ENCODE measurements at regions not wholly inside any gene's neighbourhood (a gene's known extent, or its start where the extent isn't known, plus 50 kb on each side); places are given as distances from the start of the nearest gene placed in this dataset.

DNA sequence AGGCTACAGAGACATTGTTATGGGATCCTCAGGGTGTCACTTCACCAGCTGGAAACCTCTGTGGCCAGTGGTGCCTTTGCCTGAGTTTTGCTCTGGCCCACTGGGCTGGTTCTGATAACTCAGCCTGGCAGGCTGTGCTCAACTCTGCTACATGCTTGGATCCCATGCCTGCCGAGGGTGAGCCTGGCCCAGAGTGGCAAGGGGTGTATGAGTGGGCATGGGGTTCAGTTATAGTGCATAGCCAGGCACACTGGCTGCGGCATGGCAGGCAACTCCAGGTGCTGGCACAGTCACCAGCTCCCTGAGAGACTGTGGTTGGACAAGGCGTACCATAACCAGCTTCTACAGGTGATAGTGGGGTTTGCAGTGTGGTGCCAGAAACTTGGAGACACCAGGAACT, 107.0 kb upstream of the PCDH15 start:
- Histone ChIP-seq H3K36me3 (ENCODE audit: control insufficient read depth, insufficient read depth, low read length) (no peaks in the 10 kb centered on the region), H3K4me3 (ENCODE audit: low read length) (no peak overlapping the region), H3K27me3 (ENCODE audit: control insufficient read depth, insufficient read depth, low read length) (no peaks in the 10 kb centered on the region), H3K4me1 (ENCODE audit: control insufficient read depth, insufficient read depth, low read length) (no peaks in the 10 kb centered on the region), H3K27ac (ENCODE audit: low read length) (no peak overlapping the region), H3K9me3 (ENCODE audit: control insufficient read depth, insufficient read depth, low read length) (no peaks in the 10 kb centered on the region; the same call in 1 of the 2 replicates)
- no peak for DNase-seq (ENCODE audit: low read depth, low spot score)
- WGBS (ENCODE audit: insufficient coverage, insufficient read length): no CpG with 5 or more reads among the region's 3 CpGs

DNA sequence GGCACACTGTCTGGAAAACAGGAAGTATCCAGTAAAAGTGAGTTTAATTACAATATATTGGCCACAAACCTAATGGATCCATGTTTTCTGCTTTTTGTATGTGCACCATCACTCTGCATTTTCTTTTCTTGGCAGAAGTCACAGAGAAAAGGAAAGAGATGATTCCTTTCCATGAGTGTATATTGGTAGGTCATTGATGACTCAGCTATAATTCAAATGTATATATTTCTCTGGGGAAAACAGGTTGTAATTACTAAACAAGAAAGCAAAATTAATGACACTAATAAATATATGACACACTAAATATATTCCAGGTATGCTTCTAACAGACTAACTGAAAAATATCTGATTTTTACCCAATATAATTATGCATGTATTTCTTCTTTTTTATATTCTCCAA, 105.9 kb upstream of the PCDH15 start:
- Histone ChIP-seq H3K27me3 (ENCODE audit: control insufficient read depth, insufficient read depth, low read length) (no peaks in the 10 kb centered on the region), H3K36me3 (ENCODE audit: control insufficient read depth, insufficient read depth, low read length) (no peaks in the 10 kb centered on the region), H3K4me3 (ENCODE audit: low read length) (no peak overlapping the region), H3K27ac (ENCODE audit: low read length) (no peak overlapping the region), H3K9me3 (ENCODE audit: control insufficient read depth, insufficient read depth, low read length) (no peaks in the 10 kb centered on the region), H3K4me1 (ENCODE audit: control insufficient read depth, insufficient read depth, low read length) (no peaks in the 10 kb centered on the region)
- no peak for DNase-seq (ENCODE audit: low read depth, low spot score)

DNA sequence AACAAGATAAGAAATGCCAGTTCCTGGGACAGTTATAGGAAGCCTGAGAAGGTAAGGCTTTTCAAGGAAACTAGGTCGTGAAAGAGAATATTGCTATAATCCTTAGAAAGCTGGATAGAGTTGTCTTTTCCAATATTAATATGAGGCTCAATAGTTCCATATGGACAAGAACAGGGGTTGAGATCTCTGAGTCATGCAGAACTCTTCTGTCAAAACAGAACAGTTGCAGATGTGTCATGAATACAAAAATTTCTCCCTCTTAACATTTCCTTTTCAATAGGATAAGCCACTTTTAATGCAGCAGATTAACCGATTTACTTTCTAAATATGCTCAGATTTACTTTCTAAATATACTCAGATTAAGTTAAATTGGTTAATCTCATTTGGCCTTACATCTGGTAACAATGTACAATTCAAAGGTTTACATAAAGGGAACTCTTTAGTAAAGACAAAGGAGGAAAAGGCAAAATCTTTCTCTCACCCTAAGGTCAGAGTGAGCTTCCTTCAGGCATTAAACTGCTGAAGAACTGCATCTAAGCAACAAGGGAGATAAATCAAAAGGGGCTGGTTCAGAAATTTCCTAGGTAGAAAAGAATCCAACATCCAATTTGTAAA, 104.7 kb upstream of the PCDH15 start:
- Histone ChIP-seq H3K9me3 (ENCODE audit: control insufficient read depth, insufficient read depth, low read length) (no peaks in the 10 kb centered on the region), H3K27ac (ENCODE audit: low read length) (no peak overlapping the region), H3K27me3 (ENCODE audit: control insufficient read depth, insufficient read depth, low read length) (no peaks in the 10 kb centered on the region), H3K4me1 (ENCODE audit: control insufficient read depth, insufficient read depth, low read length) (no peaks in the 10 kb centered on the region), H3K36me3 (ENCODE audit: control insufficient read depth, insufficient read depth, low read length) (no peaks in the 10 kb centered on the region), H3K4me3 (ENCODE audit: low read length) (no peak overlapping the region)
- no CpG with 5 or more reads among the region's 2 CpGs for WGBS (ENCODE audit: insufficient coverage, insufficient read length)
- DNase-seq (ENCODE audit: low read depth, low spot score): no peak

DNA sequence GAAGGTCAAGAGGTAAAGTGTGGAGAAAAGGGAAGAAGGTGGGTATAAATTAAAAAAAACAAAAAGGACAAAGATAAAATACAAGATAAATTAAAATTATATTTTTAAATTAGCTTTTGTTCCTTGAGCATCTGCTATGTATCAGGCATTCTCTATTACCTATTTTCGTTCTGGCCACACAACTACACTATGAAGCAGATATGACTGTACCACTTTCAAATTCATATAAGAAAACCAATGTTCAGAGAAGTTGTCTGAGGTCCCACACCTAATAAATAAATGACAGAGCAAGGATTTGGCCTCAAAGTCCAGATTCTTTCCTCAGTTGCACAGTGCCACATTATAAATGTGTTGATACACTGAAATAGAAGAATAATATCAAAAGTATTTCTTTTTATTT, 103.8 kb upstream of the PCDH15 start:
- no CpG with 5 or more reads among the region's 1 CpG for WGBS (ENCODE audit: insufficient coverage, insufficient read length)
- Histone ChIP-seq H3K36me3 (ENCODE audit: control insufficient read depth, insufficient read depth, low read length) (no peaks in the 10 kb centered on the region), H3K9me3 (ENCODE audit: control insufficient read depth, insufficient read depth, low read length) (no peaks in the 10 kb centered on the region), H3K4me1 (ENCODE audit: control insufficient read depth, insufficient read depth, low read length) (no peaks in the 10 kb centered on the region), H3K4me3 (ENCODE audit: low read length) (no peak overlapping the region), H3K27me3 (ENCODE audit: control insufficient read depth, insufficient read depth, low read length) (no peaks in the 10 kb centered on the region), H3K27ac (ENCODE audit: low read length) (no peak overlapping the region)
- DNase-seq (ENCODE audit: low read depth, low spot score): no peak

DNA sequence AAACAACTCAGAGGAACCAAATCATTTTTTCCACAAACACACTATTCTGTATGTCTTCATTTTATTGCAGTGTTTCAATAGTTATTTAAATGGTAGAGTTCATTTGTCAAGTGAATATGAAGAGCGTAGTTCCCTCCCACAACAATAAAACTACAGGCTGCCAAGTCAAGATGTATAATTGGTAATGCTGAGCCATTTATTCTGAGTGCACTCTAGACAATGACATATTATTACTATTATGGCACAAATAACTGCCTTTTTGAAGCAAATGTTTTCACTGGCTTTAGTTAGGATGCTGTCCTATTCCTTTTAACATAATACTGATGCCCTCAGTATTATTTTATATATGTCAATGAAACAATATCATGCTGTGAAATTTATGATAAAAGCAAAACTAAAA, 102.7 kb upstream of the PCDH15 start:
- Histone ChIP-seq H3K9me3 (ENCODE audit: control insufficient read depth, insufficient read depth, low read length) (no peaks in the 10 kb centered on the region), H3K36me3 (ENCODE audit: control insufficient read depth, insufficient read depth, low read length) (no peaks in the 10 kb centered on the region), H3K4me3 (ENCODE audit: low read length) (no peak overlapping the region), H3K27ac (ENCODE audit: low read length) (no peak overlapping the region), H3K27me3 (ENCODE audit: control insufficient read depth, insufficient read depth, low read length) (no peaks in the 10 kb centered on the region), H3K4me1 (ENCODE audit: control insufficient read depth, insufficient read depth, low read length) (no peaks in the 10 kb centered on the region)
- no peak for DNase-seq (ENCODE audit: low read depth, low spot score)
- no CpG with 5 or more reads among the region's 1 CpG for WGBS (ENCODE audit: insufficient coverage, insufficient read length)

DNA sequence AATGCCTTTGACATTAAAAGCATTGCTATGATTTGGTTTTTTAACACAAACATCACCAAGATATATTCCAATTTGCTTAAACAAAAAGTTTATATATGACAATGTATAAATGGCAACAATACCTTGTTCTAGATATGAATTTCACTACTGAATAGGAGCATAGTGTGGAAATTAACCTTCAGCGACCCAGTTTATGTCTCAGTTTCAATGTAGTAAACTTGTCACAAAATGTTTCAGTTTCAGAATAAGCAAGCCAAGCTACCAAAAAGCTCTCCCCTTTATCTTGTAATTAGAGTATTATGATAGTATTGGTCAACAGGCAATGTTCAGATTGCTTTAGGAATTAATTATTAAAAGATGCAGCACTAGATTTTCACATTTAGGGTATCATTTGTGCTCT, 99.6 kb upstream of the PCDH15 start:
- H3K36me3 ChIP-seq (ENCODE audit: control insufficient read depth, insufficient read depth, low read length): no peaks in the 10 kb centered on the region
- no peak overlapping the region for H3K4me3 ChIP-seq (ENCODE audit: low read length)
- no peaks in the 10 kb centered on the region for H3K27me3 ChIP-seq (ENCODE audit: control insufficient read depth, insufficient read depth, low read length)
- DNase-seq (ENCODE audit: low read depth, low spot score): no peak
- no peak overlapping the region for H3K27ac ChIP-seq (ENCODE audit: low read length)
- no CpG with 5 or more reads among the region's 1 CpG for WGBS (ENCODE audit: insufficient coverage, insufficient read length)
- no peaks in the 10 kb centered on the region for H3K4me1 ChIP-seq (ENCODE audit: control insufficient read depth, insufficient read depth, low read length)
- H3K9me3 ChIP-seq (ENCODE audit: control insufficient read depth, insufficient read depth, low read length): no peaks in the 10 kb centered on the region

DNA sequence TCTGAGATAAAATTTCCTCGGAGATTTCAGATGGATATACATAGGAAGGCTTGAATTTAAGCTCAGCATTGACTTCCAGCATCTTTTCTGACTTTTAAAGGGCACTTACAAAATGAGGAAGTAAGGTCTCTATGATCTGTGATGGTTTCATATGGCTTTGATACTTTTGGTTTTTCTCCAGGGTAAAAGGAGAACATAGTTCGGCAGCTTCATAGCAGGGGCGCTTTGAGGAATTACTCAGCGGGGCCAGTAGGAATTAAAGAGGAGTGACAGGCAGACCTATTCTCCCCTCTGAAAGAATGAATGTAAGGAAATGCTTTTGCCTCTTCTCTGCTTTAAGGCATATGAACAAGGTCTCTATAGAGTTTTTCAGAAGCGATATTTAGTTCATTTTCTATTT, 80.0 kb upstream of the PCDH15 start:
- Histone ChIP-seq H3K36me3 (ENCODE audit: control insufficient read depth, insufficient read depth, low read length) (no peaks in the 10 kb centered on the region), H3K9me3 (ENCODE audit: control insufficient read depth, insufficient read depth, low read length) (no peaks in the 10 kb centered on the region), H3K4me1 (ENCODE audit: control insufficient read depth, insufficient read depth, low read length) (no peaks in the 10 kb centered on the region), H3K4me3 (ENCODE audit: low read length) (no peak overlapping the region), H3K27me3 (ENCODE audit: control insufficient read depth, insufficient read depth, low read length) (no peaks in the 10 kb centered on the region), H3K27ac (ENCODE audit: low read length) (no peak overlapping the region)
- DNase-seq (ENCODE audit: low read depth, low spot score): no peak
- no CpG with 5 or more reads among the region's 5 CpGs for WGBS (ENCODE audit: insufficient coverage, insufficient read length)

DNA sequence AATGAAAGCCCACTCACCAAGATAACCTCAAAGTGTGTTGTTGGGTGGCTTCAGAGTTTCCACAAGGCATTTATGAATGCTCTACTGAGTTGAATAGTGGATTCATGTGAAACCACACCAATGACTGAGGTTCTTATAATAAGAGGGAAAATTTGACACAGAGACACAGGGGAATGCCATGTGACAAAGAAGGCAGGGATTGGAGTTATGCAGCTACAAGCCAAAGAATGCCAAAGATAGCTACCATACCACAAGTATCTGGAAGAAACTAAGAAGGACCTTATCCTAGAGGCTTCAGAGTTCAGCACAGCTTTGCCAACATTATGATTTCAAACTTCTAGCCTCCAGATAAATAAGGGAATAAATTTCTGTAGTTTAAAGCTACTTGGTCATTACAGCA, 68.0 kb upstream of the PCDH15 start:
- no peak for DNase-seq (ENCODE audit: low read depth, low spot score)
- Histone ChIP-seq H3K27me3 (ENCODE audit: control insufficient read depth, insufficient read depth, low read length) (no peaks in the 10 kb centered on the region), H3K9me3 (ENCODE audit: control insufficient read depth, insufficient read depth, low read length) (no peaks in the 10 kb centered on the region), H3K27ac (ENCODE audit: low read length) (no peak overlapping the region), H3K36me3 (ENCODE audit: control insufficient read depth, insufficient read depth, low read length) (no peaks in the 10 kb centered on the region), H3K4me1 (ENCODE audit: control insufficient read depth, insufficient read depth, low read length) (no peaks in the 10 kb centered on the region), H3K4me3 (ENCODE audit: low read length) (no peak overlapping the region)

DNA sequence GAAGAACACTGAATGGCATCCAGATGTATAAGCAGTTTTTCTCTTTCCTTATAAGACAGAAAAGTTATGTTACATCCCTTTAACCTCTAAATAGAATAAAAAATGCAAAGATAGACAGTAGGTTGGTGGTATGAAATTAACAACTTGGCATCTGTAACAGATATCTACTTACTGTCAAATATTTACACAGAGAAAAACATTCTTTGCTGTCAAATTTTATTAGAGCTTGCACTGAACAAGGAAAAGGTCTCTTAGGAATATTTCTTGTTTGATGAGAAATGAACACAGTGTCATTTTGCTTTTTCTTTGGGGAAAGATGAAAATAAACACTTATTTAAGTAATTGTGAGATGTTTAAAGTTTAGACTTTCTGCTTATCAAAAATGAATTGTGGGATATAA, 65.6 kb upstream of the PCDH15 start:
- Histone ChIP-seq H3K27ac (ENCODE audit: low read length) (no peak overlapping the region), H3K9me3 (ENCODE audit: control insufficient read depth, insufficient read depth, low read length) (no peaks in the 10 kb centered on the region), H3K4me1 (ENCODE audit: control insufficient read depth, insufficient read depth, low read length) (no peaks in the 10 kb centered on the region), H3K36me3 (ENCODE audit: control insufficient read depth, insufficient read depth, low read length) (no peaks in the 10 kb centered on the region), H3K4me3 (ENCODE audit: low read length) (no peak overlapping the region), H3K27me3 (ENCODE audit: control insufficient read depth, insufficient read depth, low read length) (no peaks in the 10 kb centered on the region)
- DNase-seq (ENCODE audit: low read depth, low spot score): no peak

DNA sequence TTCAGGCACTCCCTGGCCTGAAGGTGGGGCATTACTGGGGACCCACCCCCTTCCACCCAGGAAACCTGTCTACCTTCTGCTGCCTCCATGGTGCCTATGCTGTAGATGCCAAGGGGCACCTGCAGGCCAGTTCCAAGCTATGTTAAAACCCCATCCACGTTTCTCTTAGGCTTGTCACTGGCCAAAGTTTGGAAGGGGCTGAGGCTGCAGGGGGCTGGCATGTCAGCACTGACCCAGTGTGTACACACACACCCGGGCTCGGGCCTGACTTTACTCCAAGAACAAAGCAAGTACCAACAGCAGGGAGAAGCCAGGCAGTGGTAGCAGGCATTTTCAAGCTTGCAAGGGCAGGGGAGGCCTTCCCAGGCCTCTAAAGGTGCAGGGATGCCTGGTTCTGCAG, 53.8 kb upstream of the PCDH15 start:
- H3K36me3 ChIP-seq (ENCODE audit: control insufficient read depth, insufficient read depth, low read length): no peaks in the 10 kb centered on the region
- no peaks in the 10 kb centered on the region for H3K27me3 ChIP-seq (ENCODE audit: control insufficient read depth, insufficient read depth, low read length)
- H3K9me3 ChIP-seq (ENCODE audit: control insufficient read depth, insufficient read depth, low read length): no peaks in the 10 kb centered on the region
- no peak overlapping the region for H3K27ac ChIP-seq (ENCODE audit: low read length)
- DNase-seq (ENCODE audit: low read depth, low spot score): no peak
- no CpG with 5 or more reads among the region's 3 CpGs for WGBS (ENCODE audit: insufficient coverage, insufficient read length)
- no peaks in the 10 kb centered on the region for H3K4me1 ChIP-seq (ENCODE audit: control insufficient read depth, insufficient read depth, low read length)
- H3K4me3 ChIP-seq (ENCODE audit: low read length): no peak overlapping the region

DNA sequence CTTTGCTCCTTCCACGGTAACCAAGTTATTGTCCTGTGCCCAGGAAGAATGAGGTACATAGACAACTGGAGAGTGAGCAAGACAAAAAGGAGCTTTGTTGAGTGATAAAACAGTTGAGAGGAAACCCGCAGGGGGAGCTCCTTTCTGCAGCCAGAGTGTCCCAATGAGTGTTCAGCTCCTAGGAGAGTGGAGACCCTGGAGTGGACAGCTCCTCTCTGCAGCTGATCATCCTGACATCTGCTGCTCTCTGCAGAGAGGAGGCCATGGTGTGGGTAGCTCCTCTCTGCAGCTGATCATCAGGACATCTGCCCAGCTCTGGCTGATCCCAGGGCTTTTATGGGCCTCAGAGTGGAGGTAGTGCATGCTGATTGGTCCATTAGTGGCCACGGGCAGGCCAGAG, 53.4 kb upstream of the PCDH15 start:
- H3K9me3 ChIP-seq (ENCODE audit: control insufficient read depth, insufficient read depth, low read length): no peaks in the 10 kb centered on the region
- WGBS (ENCODE audit: insufficient coverage, insufficient read length): no CpG with 5 or more reads among the region's 3 CpGs
- no peak overlapping the region for H3K4me3 ChIP-seq (ENCODE audit: low read length)
- DNase-seq (ENCODE audit: low read depth, low spot score): no peak
- no peaks in the 10 kb centered on the region for H3K27me3 ChIP-seq (ENCODE audit: control insufficient read depth, insufficient read depth, low read length)
- no peak overlapping the region for H3K27ac ChIP-seq (ENCODE audit: low read length)
- no peaks in the 10 kb centered on the region for H3K36me3 ChIP-seq (ENCODE audit: control insufficient read depth, insufficient read depth, low read length)
- no peaks in the 10 kb centered on the region for H3K4me1 ChIP-seq (ENCODE audit: control insufficient read depth, insufficient read depth, low read length)
